Neural progenitor cell (in vitro differentiated cells): ENCODE measurements at regions not wholly inside any gene's neighbourhood (a gene's known extent, or its start where the extent isn't known, plus 50 kb on each side); places are given as distances from the start of the nearest gene placed in this dataset.

Experiments
- EZH2 ChIP-seq: fragments of 200-600 bp; sonication (generic); IDR thresholded peaks from 2 replicates; pipeline ENCODE4 v1.6.1; 2017; ENCODE audit warnings: antibody characterized with exemption, mild to moderate bottlenecking, moderate library complexity
- TF ChIP-seq, protein P1 (sequence below): fragments of 200-600 bp; sonication (generic); IDR thresholded peaks from 2 replicates; pipeline ENCODE4 v1.5.1; 2017; ENCODE audit warnings: antibody characterized with exemption, mild to moderate bottlenecking

DNA sequence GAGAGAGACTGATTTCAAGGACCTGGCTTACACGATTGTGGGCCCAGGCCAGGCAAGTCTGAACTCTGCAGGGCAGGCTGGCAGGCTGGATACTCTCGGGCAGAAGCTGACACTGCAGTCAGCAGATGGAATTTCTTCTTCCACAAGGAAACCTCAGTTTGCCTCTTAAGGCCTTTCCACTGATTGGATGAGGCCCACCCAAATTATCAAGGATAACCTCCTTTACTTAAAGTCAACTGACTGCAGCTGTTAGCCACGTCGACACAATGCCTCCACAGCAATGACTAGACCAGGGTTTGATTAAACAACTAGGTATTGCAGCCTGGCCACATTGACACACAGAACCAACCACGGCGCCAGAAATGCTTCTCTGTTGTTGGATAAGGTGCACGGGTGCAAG lies 130.5 kb downstream of the PSMG1 start:
- TF ChIP-seq, protein P1, sequence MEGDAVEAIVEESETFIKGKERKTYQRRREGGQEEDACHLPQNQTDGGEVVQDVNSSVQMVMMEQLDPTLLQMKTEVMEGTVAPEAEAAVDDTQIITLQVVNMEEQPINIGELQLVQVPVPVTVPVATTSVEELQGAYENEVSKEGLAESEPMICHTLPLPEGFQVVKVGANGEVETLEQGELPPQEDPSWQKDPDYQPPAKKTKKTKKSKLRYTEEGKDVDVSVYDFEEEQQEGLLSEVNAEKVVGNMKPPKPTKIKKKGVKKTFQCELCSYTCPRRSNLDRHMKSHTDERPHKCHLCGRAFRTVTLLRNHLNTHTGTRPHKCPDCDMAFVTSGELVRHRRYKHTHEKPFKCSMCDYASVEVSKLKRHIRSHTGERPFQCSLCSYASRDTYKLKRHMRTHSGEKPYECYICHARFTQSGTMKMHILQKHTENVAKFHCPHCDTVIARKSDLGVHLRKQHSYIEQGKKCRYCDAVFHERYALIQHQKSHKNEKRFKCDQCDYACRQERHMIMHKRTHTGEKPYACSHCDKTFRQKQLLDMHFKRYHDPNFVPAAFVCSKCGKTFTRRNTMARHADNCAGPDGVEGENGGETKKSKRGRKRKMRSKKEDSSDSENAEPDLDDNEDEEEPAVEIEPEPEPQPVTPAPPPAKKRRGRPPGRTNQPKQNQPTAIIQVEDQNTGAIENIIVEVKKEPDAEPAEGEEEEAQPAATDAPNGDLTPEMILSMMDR, result no peak
- no peak for TF ChIP-seq EZH2
